ENCODE measurements at regions not wholly inside any gene's neighbourhood (a gene's known extent, or its start where the extent isn't known, plus 50 kb on each side); places are given as distances from the start of the nearest gene placed in this dataset.

- DNase-seq (ENCODE audit: low spot score), result no peak
Measured at GRCh38 chr11:111093061-111093460, 152.5 kb upstream of the POU2AF2 start.

DNA sequence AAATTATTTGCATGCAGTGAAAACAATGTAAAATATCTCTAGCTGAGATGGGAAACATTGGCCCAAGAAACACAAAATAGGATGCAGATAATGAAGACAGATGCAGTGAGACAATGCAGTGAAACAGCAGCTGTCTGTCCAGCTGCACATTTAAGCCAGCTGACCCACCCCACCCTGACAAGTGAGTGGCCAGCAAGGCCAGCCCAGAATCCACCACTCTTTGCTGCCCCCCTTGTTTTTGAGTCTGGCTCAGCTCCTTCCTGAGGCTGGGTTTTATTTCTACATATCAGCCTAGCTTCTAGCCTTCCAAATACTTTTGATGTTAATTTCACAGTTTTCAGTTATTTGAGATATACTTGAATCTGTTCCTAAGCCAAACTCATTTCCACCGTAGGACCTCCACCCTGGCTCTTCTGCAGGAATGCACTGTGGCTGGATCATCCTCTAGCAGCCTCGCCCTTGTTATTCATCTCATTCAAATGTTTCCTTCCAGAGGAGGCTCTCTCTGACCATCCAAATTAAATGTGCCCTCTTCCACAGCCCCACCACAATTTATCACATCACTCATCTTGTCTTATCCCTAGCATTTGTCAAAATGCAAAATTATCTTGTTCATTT is 154.1 kb upstream of the POU2AF2 start:
- no peak for DNase-seq (ENCODE audit: low spot score)

GRCh38 chr11:111089759-111090158 is 155.8 kb upstream of the POU2AF2 start:
- DNase-seq (ENCODE audit: low spot score), result no peak

- no peak for DNase-seq (ENCODE audit: low spot score)
Measured at GRCh38 chr11:111088847-111089355, 156.6 kb upstream of the POU2AF2 start.

GRCh38 chr11:111086058-111086457 is 159.5 kb upstream of the POU2AF2 start:
- no peak for DNase-seq (ENCODE audit: low spot score)

DNA sequence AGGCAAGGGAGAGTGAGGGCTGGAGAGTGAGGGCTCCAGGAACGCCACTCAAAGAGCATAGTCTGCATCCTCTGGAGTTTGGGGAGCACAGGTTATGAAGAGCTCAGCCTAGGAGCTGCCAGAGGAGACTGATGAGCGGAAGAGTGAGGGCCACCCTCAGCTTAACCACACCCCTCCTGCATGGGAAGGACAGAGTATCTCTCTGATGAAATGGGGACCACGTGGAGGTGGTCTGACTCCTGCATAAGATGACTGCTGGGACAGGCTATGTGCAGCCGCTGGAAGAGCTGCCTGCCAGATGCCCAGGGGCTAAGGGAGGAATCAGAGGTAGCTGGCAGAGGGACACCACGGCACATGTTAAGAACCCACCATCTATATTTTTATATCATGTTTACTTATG is 162.9 kb upstream of the POU2AF2 start:
- no peak for DNase-seq (ENCODE audit: low spot score)

GRCh38 chr11:111081021-111081511 is 164.5 kb upstream of the POU2AF2 start:
- DNase-seq (ENCODE audit: low spot score), result no peak

- DNase-seq (ENCODE audit: low spot score), result no peak
Measured at GRCh38 chr11:111077530-111078322, 167.8 kb upstream of the POU2AF2 start.

- DNase-seq (ENCODE audit: low spot score), result no peak
Measured at GRCh38 chr11:111069066-111069465, 176.5 kb upstream of the POU2AF2 start.

GRCh38 chr11:111067994-111068393 is 177.5 kb upstream of the POU2AF2 start:
- no peak for DNase-seq (ENCODE audit: low spot score)

DNA sequence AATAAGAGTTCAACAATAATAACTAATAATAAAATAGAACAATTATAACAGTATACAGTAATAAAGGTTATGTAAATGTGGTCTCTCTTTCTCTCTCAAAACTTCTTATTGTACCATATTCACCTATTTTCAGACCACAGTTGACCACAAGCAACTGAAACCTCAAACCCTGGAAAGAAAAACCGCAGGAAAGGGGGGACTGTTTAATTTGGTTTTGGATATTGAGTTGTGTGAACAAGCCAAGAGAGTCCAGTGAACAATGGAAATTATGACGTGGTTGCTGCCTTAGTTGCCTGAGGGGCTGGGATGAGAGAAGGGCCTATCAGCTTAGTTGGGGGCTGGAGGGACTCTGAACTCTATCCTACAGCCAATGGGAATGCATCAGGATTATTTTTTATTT is 178.7 kb upstream of the POU2AF2 start:
- no peak for DNase-seq (ENCODE audit: low spot score)

GRCh38 chr11:111063726-111064517 is 181.6 kb upstream of the POU2AF2 start:
- no peak for DNase-seq (ENCODE audit: low spot score)

- DNase-seq (ENCODE audit: low spot score), result no peak
Measured at GRCh38 chr11:111062420-111062819, 183.1 kb upstream of the POU2AF2 start.

DNA sequence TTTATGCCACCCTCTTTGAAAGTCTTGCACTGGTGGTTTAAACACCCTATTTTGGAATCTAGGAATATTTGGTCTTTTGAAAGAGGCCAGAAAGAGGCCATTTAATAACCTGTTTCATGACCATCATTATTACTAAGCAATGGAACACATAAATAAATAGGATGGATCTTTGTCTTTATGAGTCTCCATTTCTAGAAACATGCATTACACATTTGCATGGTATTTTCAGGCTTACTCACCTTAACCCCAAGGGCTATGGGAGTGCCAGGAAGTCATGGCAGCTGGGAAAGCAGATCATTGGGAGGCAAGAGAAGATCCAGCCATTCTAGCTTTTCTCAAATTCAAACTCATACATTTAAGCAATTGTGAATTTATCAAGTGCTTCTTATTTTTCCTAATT is 185.8 kb upstream of the POU2AF2 start:
- DNase-seq (ENCODE audit: low spot score), result no peak

DNA sequence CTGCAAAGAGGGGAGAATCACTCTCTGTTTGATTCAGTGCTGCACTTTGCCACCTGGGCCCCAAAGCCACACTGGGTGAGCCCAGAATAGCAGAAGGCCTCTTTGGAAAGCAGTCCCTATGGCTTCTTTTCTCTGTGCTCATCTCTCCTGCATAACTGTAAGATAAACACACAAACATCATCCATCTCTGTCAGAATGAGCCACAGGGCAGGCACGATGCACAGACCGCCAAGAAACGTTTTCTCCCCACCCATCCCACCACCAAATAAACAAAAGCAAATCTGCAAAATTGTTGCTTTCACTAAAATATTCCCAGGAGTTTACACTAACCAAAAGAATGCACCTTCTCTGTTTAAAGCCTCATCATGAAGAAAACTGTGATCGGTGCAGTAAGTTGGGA is 196.4 kb upstream of the POU2AF2 start:
- no peak for DNase-seq (ENCODE audit: low spot score)

- no peak for DNase-seq (ENCODE audit: low spot score)
Measured at GRCh38 chr11:111047374-111047773, 198.2 kb upstream of the POU2AF2 start.

DNA sequence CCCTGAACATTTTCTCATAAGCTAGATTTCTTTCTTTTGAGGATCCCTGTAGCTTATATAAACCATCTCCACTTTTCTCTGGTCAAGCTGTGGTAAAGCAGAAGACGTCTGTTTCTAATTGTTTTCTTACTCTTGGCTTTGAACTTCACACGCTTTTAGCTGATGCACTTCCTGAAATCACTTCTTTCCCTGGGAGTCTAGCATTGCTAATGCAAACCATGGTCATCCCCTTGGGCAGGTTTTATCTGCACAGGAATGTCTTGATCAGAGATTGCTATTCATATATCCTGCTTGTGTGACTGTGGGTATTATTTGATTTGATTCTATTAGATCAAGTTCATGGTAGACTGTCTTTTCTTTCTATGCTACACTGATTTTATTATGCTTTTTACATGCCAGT is 199.2 kb upstream of the POU2AF2 start:
- no peak for DNase-seq (ENCODE audit: low spot score)

GRCh38 chr11:111045874-111046273 is 199.7 kb upstream of the POU2AF2 start:
- DNase-seq (ENCODE audit: low spot score), result no peak

DNA sequence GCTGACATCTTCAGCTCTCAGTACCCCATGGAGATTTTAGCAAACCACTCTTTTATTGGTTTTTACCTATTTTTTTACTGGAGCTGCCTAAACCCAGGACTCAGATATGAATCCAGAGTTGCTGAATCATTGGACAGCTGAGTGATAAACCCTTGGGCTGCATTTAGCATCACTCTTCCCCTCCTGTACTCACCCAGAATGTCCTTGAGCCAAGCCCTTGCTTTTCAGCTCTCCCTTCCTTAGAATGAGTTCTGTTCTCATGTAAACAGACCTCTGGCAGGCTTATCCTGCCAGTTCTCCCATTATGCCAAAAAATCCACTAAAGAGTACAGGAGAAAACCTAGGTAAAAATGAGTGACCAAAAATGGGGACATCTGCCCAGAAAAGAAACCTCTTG is 200.1 kb upstream of the POU2AF2 start:
- no peak for DNase-seq (ENCODE audit: low spot score)

GRCh38 chr11:111044751-111045406 is 200.6 kb upstream of the POU2AF2 start:
- no peak for DNase-seq (ENCODE audit: low spot score)

DNA sequence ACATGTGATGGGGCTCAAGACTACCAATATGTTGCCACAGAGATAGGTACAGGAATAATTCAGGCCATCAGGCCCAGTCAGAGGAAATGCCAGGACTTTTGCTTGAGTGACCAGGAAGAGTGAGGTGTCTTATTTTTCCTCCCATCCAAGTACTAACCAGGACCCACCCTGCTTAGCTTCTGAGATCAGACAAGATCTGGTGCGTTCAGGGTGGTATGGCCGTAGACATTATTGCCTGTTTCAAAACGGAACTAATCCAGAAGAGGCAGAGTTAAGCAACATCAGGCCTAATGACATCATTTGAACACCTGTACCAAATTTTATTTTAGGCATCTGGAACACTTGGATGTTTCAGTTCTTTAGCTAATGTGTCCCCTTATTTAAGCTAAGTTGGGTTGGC is 205.5 kb upstream of the POU2AF2 start:
- DNase-seq (ENCODE audit: low spot score), result no peak

DNA sequence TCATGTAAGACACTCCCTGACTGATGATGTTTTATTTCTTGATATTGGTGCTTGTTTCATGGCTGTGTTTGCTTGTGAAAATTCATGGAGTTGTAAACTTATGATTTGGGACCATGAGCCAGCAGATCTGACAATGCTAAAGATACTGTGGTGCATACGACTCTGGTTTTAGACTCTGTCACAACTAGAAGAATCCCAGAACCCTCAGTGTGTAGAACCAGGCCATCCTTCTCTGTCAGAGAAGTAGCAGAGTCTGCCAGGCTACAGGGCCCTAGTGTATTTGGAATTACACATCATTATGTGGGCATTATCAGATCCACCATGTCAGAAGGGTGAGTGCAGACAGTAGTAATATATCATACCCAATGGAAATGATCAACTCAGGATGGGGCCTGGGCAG is 209.8 kb upstream of the POU2AF2 start:
- no peak for DNase-seq (ENCODE audit: low spot score)

Data from CD4-positive, alpha-beta T cell treated with Interleukin-2 at 100 ng/mL for 4 hours (primary cell).